ENCODE measurements at regions not wholly inside any gene's neighbourhood (a gene's known extent, or its start where the extent isn't known, plus 50 kb on each side); places are given as distances from the start of the nearest gene placed in this dataset.

DNA sequence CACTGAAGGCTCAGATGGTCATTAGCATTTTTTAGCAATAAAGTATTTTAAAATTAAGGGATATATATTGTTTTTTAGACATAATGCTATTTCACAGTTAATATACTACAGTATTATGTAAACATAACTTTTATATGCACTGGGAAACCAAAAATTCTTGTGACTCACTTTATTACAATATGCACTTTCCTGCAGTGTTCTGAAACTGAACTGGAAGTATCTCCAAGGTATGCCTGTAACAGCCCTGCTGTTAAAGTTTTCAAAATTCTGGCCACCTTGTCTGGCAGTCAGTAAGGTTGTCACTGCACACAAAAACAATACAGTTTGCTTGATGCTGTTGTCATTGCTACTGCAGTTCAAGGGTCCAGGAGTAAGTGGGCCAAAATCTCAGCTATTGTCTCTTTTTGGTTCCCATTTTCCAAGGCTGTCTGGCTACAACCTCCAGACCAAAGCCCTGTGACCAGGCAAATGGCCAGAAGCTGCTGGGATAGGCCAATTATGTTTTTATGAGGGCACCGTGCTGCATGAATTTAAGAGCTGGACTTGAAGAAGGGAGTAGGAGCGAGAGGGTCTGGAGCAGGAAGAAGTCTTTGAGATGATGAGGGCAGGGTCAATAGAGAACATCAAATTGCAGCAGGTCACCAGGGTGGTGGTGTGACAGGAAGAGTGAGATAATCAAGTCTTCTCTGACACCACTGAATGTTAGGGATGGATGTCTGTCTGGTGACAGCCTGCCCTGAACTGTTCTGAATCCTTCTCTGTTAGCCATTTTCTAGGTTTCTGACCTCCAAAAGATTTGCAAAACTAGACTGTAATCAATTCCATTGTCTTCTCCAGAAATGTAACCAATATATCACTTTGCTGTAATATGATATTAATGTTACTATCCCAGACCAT is 82.3 kb upstream of the CACHD1 start:
- DNase-seq (ENCODE audit: extremely low read depth in 1 of 4, low spot score in 3 of 4) (no peak), FAIRE-seq (no peak), ATAC-seq (no peak)
- no peak overlapping the region for H3K9ac ChIP-seq (ENCODE audit: insufficient read depth in 1 of 2, low read depth in 2 of 2, low read length in 2 of 2)
- WGBS (ENCODE audit: insufficient coverage, low coverage, missing lambda C conversion rate) = 0% methylated on average over 2 of the region's 2 CpGs
- ChIA-PET CTCF (ENCODE audit: low intra/inter-chr PET ratio) (no interaction called here), POLR2A (no interaction called here)
- no peak overlapping the region for H2AFZ ChIP-seq (ENCODE audit: low read depth, low read length)
- no TSS peak for BruUV-seq (replicated peaks)
- no peaks in the 10 kb centered on the region for H3K79me2 ChIP-seq (ENCODE audit: control insufficient read depth, insufficient read depth, low read length)
- H4K20me1 ChIP-seq (replicated peaks; ENCODE audit: control insufficient read depth, insufficient read depth, low read length) = no peaks in the 10 kb centered on the region
- no peaks in the 10 kb centered on the region for H3K4me1 ChIP-seq (replicated peaks in 1 of 2; ENCODE audit: control insufficient read depth in 2 of 2, insufficient read depth in 2 of 2, low read length in 2 of 2)
- no peak overlapping the region for H3K27ac ChIP-seq (ENCODE audit: extremely low read depth, low read depth, low read length)
- H3K36me3 ChIP-seq (ENCODE audit: control insufficient read depth, insufficient read depth, low read length) = no peaks in the 10 kb centered on the region
- H3K4me2 ChIP-seq (ENCODE audit: insufficient read depth, low read length) = no peak overlapping the region
- intact Hi-C loops (cut with micrococcal nuclease) = no loop called here
- no peaks in the 10 kb centered on the region for H3K9me3 ChIP-seq (replicated peaks; ENCODE audit: control insufficient read depth, insufficient read depth, low read depth, low read length)
- in situ Hi-C loops (cut with MboI) = no loop called here
- H3K9me1 ChIP-seq (ENCODE audit: control insufficient read depth, insufficient read depth, low read length) = no peaks in the 10 kb centered on the region
- no peak overlapping the region for H3K4me3 ChIP-seq
- H3K27me3 ChIP-seq (ENCODE audit: control insufficient read depth in 2 of 2, insufficient read depth in 2 of 2, low read length in 2 of 2) = no peaks in the 10 kb centered on the region
- TF ChIP-seq ZNF444 (CRISPR knock-in tag; IDR thresholded peaks at IDR 0.05) = no peak
- no peak for TF ChIP-seq ZNF146 (CRISPR knock-in tag; IDR thresholded peaks at IDR 0.05; ENCODE audit: unreplicated experiment)
- no peak for TF ChIP-seq PCBP2 (IDR thresholded peaks at IDR 0.05; ENCODE audit: low read depth, low read length, poor library complexity, severe bottlenecking)
- TF ChIP-seq NFRKB (IDR thresholded peaks at IDR 0.05; ENCODE audit: low read depth) = no peak
- TF ChIP-seq DPF2 (IDR thresholded peaks at IDR 0.05) = no peak
- TF ChIP-seq ZNF551 (CRISPR knock-in tag; IDR thresholded peaks at IDR 0.05) = no peak
- no peak for TF ChIP-seq ZNF174 (CRISPR knock-in tag; IDR thresholded peaks at IDR 0.05)
- no peak for TF ChIP-seq GTF2E2 (tag; IDR thresholded peaks at IDR 0.05)
- TF ChIP-seq SMARCA4 (IDR thresholded peaks at IDR 0.05) = no peak
- TF ChIP-seq ATF7 (IDR thresholded peaks at IDR 0.05) = no peak
- no peak for TF ChIP-seq ZNF165 (CRISPR knock-in tag; IDR thresholded peaks at IDR 0.05; ENCODE audit: borderline replicate concordance)
- TF ChIP-seq ZNF318 (IDR thresholded peaks at IDR 0.05; ENCODE audit: borderline replicate concordance in 1 of 2, low read depth in 1 of 2) = no peak
- TF ChIP-seq CHAMP1 (IDR thresholded peaks at IDR 0.05) = no peak

Data from K562 (cell line).